SK-N-SH treated with all-trans-retinoic acid at 6 μM for 48 hours (cell line): ENCODE measurements at regions not wholly inside any gene's neighbourhood (a gene's known extent, or its start where the extent isn't known, plus 50 kb on each side); places are given as distances from the start of the nearest gene placed in this dataset.

Source experiments
- ATAC-seq: fragments of 200-7000 bp; cut with Tn5 transposase; 3 replicates; pipeline ENCODE4 v1.9.1; 2020; ENCODE audit warnings: mild to moderate bottlenecking, moderate library complexity
- BACH2 ChIP-seq: fragments of 250-450 bp; sonication (Bioruptor Pico); IDR thresholded peaks from 2 replicates; pipeline ENCODE4 v1.9.0; 2021; ENCODE audit warnings: mild to moderate bottlenecking, borderline replicate concordance
- CSRNP3 ChIP-seq: fragments of 250-450 bp; sonication (Bioruptor Pico); IDR thresholded peaks from 2 replicates; pipeline ENCODE4 v1.5.1; 2021; ENCODE audit warnings: mild to moderate bottlenecking, moderate library complexity
- ESRRG ChIP-seq: fragments of 250-450 bp; sonication (Bioruptor Pico); IDR thresholded peaks from 2 replicates; pipeline ENCODE4 v1.6.1; 2021; ENCODE audit warnings: mild to moderate bottlenecking
- ISL1 ChIP-seq: fragments of 250-450 bp; sonication (Bioruptor Pico); IDR thresholded peaks from 2 replicates; pipeline ENCODE4 v2.1.2; 2022; ENCODE audit warnings: mild to moderate bottlenecking, moderate library complexity
- OSR1 ChIP-seq: fragments of 250-450 bp; sonication (Bioruptor Pico); IDR thresholded peaks from 2 replicates; pipeline ENCODE4 v1.8.0; 2022; ENCODE audit warnings: moderate library complexity, mild to moderate bottlenecking, inconsistent platforms
- PATZ1 ChIP-seq: fragments of 250-450 bp; sonication (Bioruptor Pico); IDR thresholded peaks from 2 replicates; pipeline ENCODE4 v1.8.0; 2020; ENCODE audit warnings: mild to moderate bottlenecking, moderate library complexity, borderline replicate concordance
- POU6F1 ChIP-seq: fragments of 250-450 bp; sonication (Bioruptor Pico); IDR thresholded peaks from 2 replicates; pipeline ENCODE4 v1.8.0; 2021; ENCODE audit warnings: low read depth, mild to moderate bottlenecking, moderate library complexity, borderline replicate concordance
- PPARA ChIP-seq: fragments of 250-450 bp; sonication (Bioruptor Pico); IDR thresholded peaks from 2 replicates; pipeline ENCODE4 v1.5.0; 2020; ENCODE audit warnings: mild to moderate bottlenecking, borderline replicate concordance
- RARB ChIP-seq: fragments of 250-450 bp; sonication (Bioruptor Pico); IDR thresholded peaks from 2 replicates; pipeline ENCODE4 v1.8.0; 2021; ENCODE audit warnings: mild to moderate bottlenecking, moderate library complexity
- TCF4 ChIP-seq: fragments of 250-450 bp; sonication (Bioruptor Pico); IDR thresholded peaks from 2 replicates; pipeline ENCODE4 v1.8.0; 2021; ENCODE audit warnings: mild to moderate bottlenecking, moderate library complexity, borderline replicate concordance
- TOX ChIP-seq: fragments of 250-450 bp; sonication (Bioruptor Pico); IDR thresholded peaks from 2 replicates; pipeline ENCODE4 v1.8.0; 2021; ENCODE audit warnings: mild to moderate bottlenecking, moderate library complexity, borderline replicate concordance
- TSHZ2 ChIP-seq: fragments of 250-450 bp; sonication (Bioruptor Pico); IDR thresholded peaks from 2 replicates; pipeline ENCODE4 v1.5.0; 2020; ENCODE audit warnings: mild to moderate bottlenecking, moderate library complexity
- ZC3H10 ChIP-seq: fragments of 250-450 bp; sonication (Bioruptor Pico); IDR thresholded peaks from 2 replicates; pipeline ENCODE4 v1.5.1; 2021; ENCODE audit warnings: mild to moderate bottlenecking, moderate library complexity
- ZNF70 ChIP-seq: fragments of 450-650 bp; formaldehyde crosslinking; IDR thresholded peaks from 2 replicates; pipeline ENCODE4 v1.5.0; 2020; ENCODE audit warnings: mild to moderate bottlenecking, moderate library complexity
- ZNF8 ChIP-seq: fragments of 450-650 bp; formaldehyde crosslinking; IDR thresholded peaks from 2 replicates; pipeline ENCODE4 v1.5.0; 2020; ENCODE audit warnings: mild to moderate bottlenecking, moderate library complexity

GRCh38 chr4:135357091-135357490 lies 1155.5 kb upstream of the PABPC4L start:
- no peak for ATAC-seq
- no peak for TF ChIP-seq BACH2

- TF ChIP-seq ZNF70 (CRISPR knock-in tag) (no peak), ESRRG (CRISPR knock-in tag) (no peak), TSHZ2 (no peak), TCF4 (CRISPR knock-in tag) (no peak), PPARA (CRISPR knock-in tag) (no peak), CSRNP3 (no peak)
- ATAC-seq, result no peak
Observed at GRCh38 chr4:135354876-135355275, 1153.3 kb upstream of the PABPC4L start.

- no peak for ATAC-seq
- no peak for TF ChIP-seq PATZ1 (CRISPR knock-in tag)
- no peak for TF ChIP-seq CSRNP3
- TF ChIP-seq ESRRG (CRISPR knock-in tag), result no peak
- no peak for TF ChIP-seq ZC3H10 (CRISPR knock-in tag)
- no peak for TF ChIP-seq ZNF8
- TF ChIP-seq TOX (CRISPR knock-in tag), result no peak
- TF ChIP-seq, all 23 proteins: peak for 0
Observed at GRCh38 chr4:135353008-135353407, 1151.4 kb upstream of the PABPC4L start.

- TF ChIP-seq ISL1 (CRISPR knock-in tag) (no peak), TCF4 (CRISPR knock-in tag) (no peak), TOX (CRISPR knock-in tag) (no peak)
- TF ChIP-seq, all 23 proteins: peak for 0
Observed at GRCh38 chr4:135344492-135344891, 1142.9 kb upstream of the PABPC4L start.

GRCh38 chr4:135338181-135338580 lies 1136.6 kb upstream of the PABPC4L start:
- no peak for ATAC-seq
- TF ChIP-seq PATZ1 (CRISPR knock-in tag) (no peak), PPARA (CRISPR knock-in tag) (no peak), TCF4 (CRISPR knock-in tag) (no peak), RARB (CRISPR knock-in tag) (no peak), CSRNP3 (no peak), POU6F1 (CRISPR knock-in tag) (no peak), ZNF8 (no peak), TOX (CRISPR knock-in tag) (no peak), ISL1 (CRISPR knock-in tag) (no peak), ESRRG (CRISPR knock-in tag) (no peak), ZC3H10 (CRISPR knock-in tag) (no peak), OSR1 (no peak), TSHZ2 (no peak)

More at GRCh38 chr4:135344492-135344891, 1142.9 kb upstream of the PABPC4L start:
- no peak for ATAC-seq
